Heart left ventricle (tissue), 13 donors: ENCODE measurements at regions not wholly inside any gene's neighbourhood (a gene's known extent, or its start where the extent isn't known, plus 50 kb on each side); places are given as distances from the start of the nearest gene placed in this dataset.

Experiments
- CTCF ChIP-seq, 12 donors: fragments of 200-600 bp; sonication (generic) in 4 of 12; IDR thresholded peaks; one replicate each; pipeline versions ENCODE4 v1.5.0 to v1.8.0; 2018 to 2022; ENCODE audit warnings: antibody characterized with exemption in 12 of 12, mild to moderate bottlenecking in 5 of 12
- POLR2A ChIP-seq, 2 donors: fragments of 450-650 bp; IDR thresholded peaks; one replicate each; pipeline ENCODE4 v1.6.1; 2017; ENCODE audit warnings: antibody characterized with exemption in 2 of 2, mild to moderate bottlenecking in 2 of 2, moderate library complexity in 2 of 2
- donor health status: ischemic (EF 13 %, LVEDD 7.1; RV severe dilation, severe dysfunction).
- donor health status: DM: no; HTN: yes; CAD: no.
- donor health status: DM: no; HTN: no; CAD: no.
- donor health status: ischemic (EF 25% LVEDD 6.9; RV normal size, moderate dysfunction).
- donor health status: ischemic (EF 25% LVEDD 5.7; RV mildly dilated, moderate dysfunction).
- donor health status: ischemic (EF 35%, LVEDD 5.7; RV mildly dilated, moderate dysfunction).
- donor health status: nonischemic (EF 11% LVEDD 7.7; RV severe dilation, severe dysfunction).
- donor health status: DM: yes; HTN: yes; CAD: no.
- donor health status: PGD.
- donor health status: ischemic (EF 29% LVEDD 5.4; RV normal size, mild dysfunction).
- donor health status: nonischemic (EF 23%, LVEDD 6.1; RV moderate dilation, normal function).

GRCh38 chr6:112620812-112621569 lies 273.9 kb downstream of the RFPL4B start:
- TF ChIP-seq POLR2A (IDR thresholded peaks at IDR 0.05) (no peak), CTCF (IDR thresholded peaks at IDR 0.05) (no peak)
